ENCODE measurements at regions not wholly inside any gene's neighbourhood (a gene's known extent, or its start where the extent isn't known, plus 50 kb on each side); places are given as distances from the start of the nearest gene placed in this dataset.

- no peak for TF ChIP-seq CTCF (conservative IDR thresholded peaks at IDR 0.05; ENCODE audit: low read depth)
- H3K27ac ChIP-seq: no peak overlapping the region
- POLR2A ChIA-PET (ENCODE audit: low non-redundant PET): no interaction called here
- no peak for DNase-seq (ENCODE audit: low spot score)
- CTCF ChIA-PET: no interaction called here
Observed at GRCh38 chr6:23266536-23266935, 697.2 kb downstream of the HDGFL1 start.

DNA sequence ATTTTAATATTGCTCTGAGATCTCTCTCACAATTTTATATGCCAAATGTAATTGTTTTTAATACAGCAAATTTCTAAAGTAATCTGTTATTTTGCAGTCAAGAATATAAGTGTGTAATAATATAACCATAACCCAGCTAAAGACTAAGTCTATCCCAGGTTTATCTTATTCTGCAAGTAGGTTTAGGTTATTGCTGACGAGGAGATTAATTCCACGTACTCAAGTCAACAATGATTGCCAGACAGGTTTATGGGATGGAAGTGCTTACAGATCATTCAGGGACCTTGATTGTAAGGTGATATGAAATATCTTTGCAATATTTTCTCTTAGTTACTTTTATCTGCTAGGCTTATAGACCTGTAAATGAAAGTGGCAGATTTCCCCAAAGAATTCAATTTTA is 698.3 kb downstream of the HDGFL1 start:
- POLR2A ChIA-PET (ENCODE audit: low non-redundant PET): no interaction called here
- H3K27ac ChIP-seq: no peak overlapping the region
- no peak for TF ChIP-seq CTCF (conservative IDR thresholded peaks at IDR 0.05; ENCODE audit: low read depth)
- no peak for DNase-seq (ENCODE audit: low spot score)
- CTCF ChIA-PET: no interaction called here

- H3K27ac ChIP-seq: no peak overlapping the region
- DNase-seq (ENCODE audit: low spot score): no peak
- no peak for TF ChIP-seq CTCF (conservative IDR thresholded peaks at IDR 0.05; ENCODE audit: low read depth)
- ChIA-PET CTCF (no interaction called here), POLR2A (ENCODE audit: low non-redundant PET) (no interaction called here)
Observed at GRCh38 chr6:23268348-23268747, 699.0 kb downstream of the HDGFL1 start.

DNA sequence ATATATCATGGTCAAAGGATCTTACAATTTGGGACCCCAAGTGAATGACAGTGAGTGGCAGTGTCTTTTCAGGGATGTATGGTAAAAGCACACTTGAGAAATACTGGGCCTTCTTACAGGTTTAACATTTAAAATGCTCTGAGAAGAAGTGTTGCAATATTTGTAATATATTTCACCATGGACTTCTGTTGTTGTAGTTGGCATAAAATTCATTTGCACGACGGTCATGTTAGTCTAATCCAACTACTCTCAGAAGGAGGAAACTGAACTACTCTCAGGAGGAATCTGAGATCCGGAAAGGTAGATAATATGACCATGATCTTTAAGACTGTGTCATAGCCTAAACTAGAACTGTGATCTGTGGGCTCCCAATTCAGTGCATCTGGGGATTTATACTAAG is 700.1 kb downstream of the HDGFL1 start:
- no peak overlapping the region for H3K27ac ChIP-seq
- CTCF ChIA-PET: no interaction called here
- no peak for DNase-seq (ENCODE audit: low spot score)
- TF ChIP-seq CTCF (conservative IDR thresholded peaks at IDR 0.05; ENCODE audit: low read depth): no peak
- POLR2A ChIA-PET (ENCODE audit: low non-redundant PET): no interaction called here

DNA sequence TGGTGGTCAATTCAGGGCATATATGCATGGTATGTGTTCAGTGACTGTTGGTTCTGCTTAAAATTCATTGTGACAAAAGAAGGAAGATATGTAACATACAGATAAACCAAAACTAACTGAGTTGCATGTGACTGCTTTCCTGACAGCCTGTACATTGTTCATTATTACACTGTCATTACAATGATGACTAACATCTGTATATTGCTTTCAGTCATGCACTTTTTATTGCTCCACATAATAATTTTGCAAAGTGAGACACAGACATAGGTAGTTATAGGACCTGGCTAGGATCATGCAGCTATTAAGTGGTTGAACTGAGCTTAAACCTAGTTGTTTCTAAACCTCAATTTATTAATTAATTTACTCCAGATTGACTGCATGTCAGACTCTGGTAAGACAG is 703.2 kb downstream of the HDGFL1 start:
- no peak for TF ChIP-seq CTCF (conservative IDR thresholded peaks at IDR 0.05; ENCODE audit: low read depth)
- H3K27ac ChIP-seq: no peak overlapping the region
- DNase-seq (ENCODE audit: low spot score): no peak
- ChIA-PET CTCF (no interaction called here), POLR2A (ENCODE audit: low non-redundant PET) (no interaction called here)

GRCh38 chr6:23277521-23278179 is 708.3 kb downstream of the HDGFL1 start:
- H3K27ac ChIP-seq: no peak overlapping the region
- ChIA-PET CTCF (no interaction called here), POLR2A (ENCODE audit: low non-redundant PET) (no interaction called here)
- DNase-seq (ENCODE audit: low spot score): no peak
- TF ChIP-seq CTCF (conservative IDR thresholded peaks at IDR 0.05; ENCODE audit: low read depth): no peak

GRCh38 chr6:23278180-23278532 is 708.8 kb downstream of the HDGFL1 start:
- ChIA-PET CTCF (no interaction called here), POLR2A (ENCODE audit: low non-redundant PET) (no interaction called here)
- no peak for TF ChIP-seq CTCF (conservative IDR thresholded peaks at IDR 0.05; ENCODE audit: low read depth)
- no peak overlapping the region for H3K27ac ChIP-seq
- DNase-seq (ENCODE audit: low spot score): no peak
